Stimulated activated effector memory CD8-positive, alpha-beta T cell treated with anti-CD3 and anti-CD28 coated beads, Interleukin-12 subunit alpha, Interleukin-12 subunit beta, amount 100 ng/mL, for 72 hours (primary cell): ENCODE measurements at regions not wholly inside any gene's neighbourhood (a gene's known extent, or its start where the extent isn't known, plus 50 kb on each side); places are given as distances from the start of the nearest gene placed in this dataset.

Source experiments
- ATAC-seq: fragments of 150-1000 bp; cut with Tn5 transposase; 2 replicates; pipeline ENCODE4 v1.10.0; 2021
- DNase-seq, 2 donors: peaks; one replicate each; pipeline ENCODE4 v3.0.0; 2021 to 2022; ENCODE audit warnings: low spot score in 2 of 2
- H3K27ac Mint-ChIP-seq: one replicate; pipeline ENCODE4 v1.8.0; 2022; ENCODE audit warnings: mild to moderate bottlenecking, mixed read lengths
- H3K36me3 Mint-ChIP-seq: one replicate; pipeline ENCODE4 v1.8.0; 2022; ENCODE audit warnings: mild to moderate bottlenecking, mixed read lengths
- H3K4me1 Mint-ChIP-seq: one replicate; pipeline ENCODE4 v1.8.0; 2022; ENCODE audit warnings: mixed read lengths
- H3K4me3 Mint-ChIP-seq: one replicate; pipeline ENCODE4 v1.8.0; 2022; ENCODE audit warnings: mild to moderate bottlenecking, mixed read lengths
- H3K9me3 Mint-ChIP-seq: one replicate; pipeline ENCODE4 v1.8.0; 2022; ENCODE audit warnings: mixed read lengths

- Mint-ChIP-seq H3K4me3 (no peak overlapping the region), H3K27ac (no peak overlapping the region), H3K4me1 (no peaks in the 10 kb centered on the region), H3K9me3 (no peaks in the 10 kb centered on the region), H3K36me3 (no peaks in the 10 kb centered on the region)
- DNase-seq (no peak), ATAC-seq (no peak)
These were observed 57.5 kb upstream of the MEOX2 start for GRCh38 chr7:15743926-15744480.

- no peaks in the 10 kb centered on the region for H3K4me1 Mint-ChIP-seq
- DNase-seq (no peak), ATAC-seq (no peak)
- no peak overlapping the region for H3K4me3 Mint-ChIP-seq
- peaks cover 6% of the 10 kb centered on the region for H3K9me3 Mint-ChIP-seq
- H3K27ac Mint-ChIP-seq: no peak overlapping the region
- no peaks in the 10 kb centered on the region for H3K36me3 Mint-ChIP-seq
These were observed 51.1 kb upstream of the MEOX2 start for GRCh38 chr7:15737601-15738000.
